Osteoblast (primary cell): ENCODE measurements at regions not wholly inside any gene's neighbourhood (a gene's known extent, or its start where the extent isn't known, plus 50 kb on each side); places are given as distances from the start of the nearest gene placed in this dataset.

Experiments used
- DNase-seq: peaks from one replicate; pipeline ENCODE4 v3.0.0; 2011; ENCODE audit warnings: low spot score, mixed read lengths; ENCODE audit not compliant: insufficient read length; ENCODE audit errors: missing footprints
- H2AFZ ChIP-seq: 2 replicates; pipeline ENCODE4 v1.6.0; 2011; ENCODE audit warnings: mild to moderate bottlenecking, low read length
- H3K27ac ChIP-seq: 2 replicates; pipeline ENCODE4 v1.5.1; 2011; ENCODE audit warnings: mild to moderate bottlenecking, low read depth, low read length, moderate library complexity
- H3K27me3 ChIP-seq: 2 replicates; pipeline ENCODE4 v1.6.0; 2012; ENCODE audit warnings: mild to moderate bottlenecking, control low read depth, inconsistent platforms, low read length, moderate library complexity; ENCODE audit not compliant: insufficient read depth
- H3K36me3 ChIP-seq: 2 replicates; pipeline ENCODE4 v1.5.1; 2011; ENCODE audit warnings: mild to moderate bottlenecking, low read length, control low read depth, moderate library complexity; ENCODE audit not compliant: insufficient read depth
- H3K4me1 ChIP-seq: 2 replicates; pipeline ENCODE4 v1.5.1; 2011; ENCODE audit warnings: mild to moderate bottlenecking, low read length, control low read depth, moderate library complexity; ENCODE audit not compliant: insufficient read depth
- H3K4me2 ChIP-seq: 2 replicates; pipeline ENCODE4 v1.6.0; 2011; ENCODE audit warnings: mild to moderate bottlenecking, low read length; ENCODE audit not compliant: insufficient read depth
- H3K4me3 ChIP-seq: fragments of 200-600 bp; sonication (generic); 3 replicates; pipeline ENCODE4 v1.5.1; 2012; ENCODE audit warnings: mild to moderate bottlenecking, low read length, inconsistent platforms; ENCODE audit not compliant: insufficient read depth
- H3K79me2 ChIP-seq: 2 replicates; pipeline ENCODE4 v1.6.0; 2012; ENCODE audit warnings: mild to moderate bottlenecking, low read length, control low read depth, inconsistent platforms; ENCODE audit not compliant: insufficient read depth
- H3K9me3 ChIP-seq: 2 replicates; pipeline ENCODE4 v1.5.1; 2011; ENCODE audit warnings: low read depth, low read length, control low read depth
- H4K20me1 ChIP-seq: 2 replicates; pipeline ENCODE4 v1.6.0; 2012; ENCODE audit warnings: mild to moderate bottlenecking, low read length, control low read depth; ENCODE audit not compliant: insufficient read depth
- CTCF ChIP-seq: IDR thresholded peaks from 2 replicates; pipeline ENCODE4 v1.5.1; 2011; ENCODE audit warnings: mild to moderate bottlenecking, low read depth, low read length, moderate library complexity; ENCODE audit errors: extremely low read depth

DNA sequence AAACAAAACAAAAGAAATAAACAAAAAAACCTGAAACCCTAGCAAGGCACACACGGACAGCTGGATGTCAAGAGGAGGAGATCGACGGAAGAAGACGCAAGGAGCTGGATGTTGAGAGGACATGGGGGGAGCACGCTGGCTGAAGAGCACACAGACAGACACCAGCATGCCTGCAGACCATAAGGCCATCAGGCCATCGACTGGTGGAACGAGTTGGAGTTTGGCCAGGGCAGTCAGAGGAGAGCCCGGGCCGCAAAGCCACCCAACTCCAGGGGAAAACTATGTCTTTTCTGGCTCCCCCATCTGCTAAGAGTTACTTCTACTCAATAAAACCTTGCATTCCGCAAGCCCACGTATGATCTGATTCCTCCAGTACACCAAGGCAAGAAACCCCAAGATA is 979.6 kb downstream of the PCDH17 start:
- no peaks in the 10 kb centered on the region for H3K27me3 ChIP-seq
- no peaks in the 10 kb centered on the region for H3K4me1 ChIP-seq
- no peak for DNase-seq
- H2AFZ ChIP-seq: no peak overlapping the region
- no peaks in the 10 kb centered on the region for H3K79me2 ChIP-seq
- no peak overlapping the region for H3K4me3 ChIP-seq
- no peak for TF ChIP-seq CTCF
- H3K9me3 ChIP-seq: peaks cover 2% of the 10 kb centered on the region
- no peaks in the 10 kb centered on the region for H3K36me3 ChIP-seq
- H3K27ac ChIP-seq: no peak overlapping the region
- no peak overlapping the region for H3K4me2 ChIP-seq
- no peaks in the 10 kb centered on the region for H4K20me1 ChIP-seq

- Histone ChIP-seq H4K20me1 (no peaks in the 10 kb centered on the region), H3K27ac (no peak overlapping the region), H3K9me3 (no peaks in the 10 kb centered on the region), H3K79me2 (no peaks in the 10 kb centered on the region), H3K4me2 (no peak overlapping the region), H3K27me3 (no peaks in the 10 kb centered on the region), H3K36me3 (no peaks in the 10 kb centered on the region), H3K4me1 (no peaks in the 10 kb centered on the region), H2AFZ (no peak overlapping the region), H3K4me3 (no peak overlapping the region)
- DNase-seq: no peak
- no peak for TF ChIP-seq CTCF
Observed at GRCh38 chr13:58617880-58618665, 986.5 kb downstream of the PCDH17 start.

- Histone ChIP-seq H3K4me1 (no peaks in the 10 kb centered on the region), H3K36me3 (no peaks in the 10 kb centered on the region), H2AFZ (no peak overlapping the region), H3K27me3 (no peaks in the 10 kb centered on the region), H3K9me3 (no peaks in the 10 kb centered on the region), H3K4me2 (no peak overlapping the region), H3K4me3 (no peak overlapping the region), H3K27ac (no peak overlapping the region), H4K20me1 (no peaks in the 10 kb centered on the region), H3K79me2 (no peaks in the 10 kb centered on the region)
- no peak for DNase-seq
- no peak for TF ChIP-seq CTCF
Observed at GRCh38 chr13:58619396-58620113, 988.0 kb downstream of the PCDH17 start.

DNA sequence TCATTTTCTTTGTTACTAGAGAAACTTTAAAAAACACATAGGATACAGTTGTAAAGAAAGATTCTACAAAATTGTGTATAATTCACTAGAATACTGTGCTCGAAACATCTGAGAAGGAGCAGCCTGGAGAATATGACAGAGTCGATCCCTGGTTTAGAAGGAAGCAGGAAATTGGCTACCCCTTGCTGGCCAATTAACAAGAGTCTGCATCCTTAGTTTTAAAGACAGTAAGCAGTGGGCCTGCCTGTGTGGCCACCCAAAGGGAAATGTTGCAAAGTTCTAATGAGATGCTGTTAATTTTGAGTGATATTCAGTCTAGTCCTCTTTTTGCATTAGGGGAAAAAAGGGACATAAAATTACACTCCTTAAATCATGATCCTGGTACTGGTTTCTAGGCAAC is 988.6 kb downstream of the PCDH17 start:
- H3K27me3 ChIP-seq: no peaks in the 10 kb centered on the region
- H4K20me1 ChIP-seq: no peaks in the 10 kb centered on the region
- H2AFZ ChIP-seq: no peak overlapping the region
- no peak overlapping the region for H3K4me3 ChIP-seq
- DNase-seq: no peak
- H3K9me3 ChIP-seq: no peaks in the 10 kb centered on the region
- no peak overlapping the region for H3K27ac ChIP-seq
- TF ChIP-seq CTCF: no peak
- H3K4me2 ChIP-seq: no peak overlapping the region
- no peaks in the 10 kb centered on the region for H3K4me1 ChIP-seq
- no peaks in the 10 kb centered on the region for H3K79me2 ChIP-seq
- H3K36me3 ChIP-seq: no peaks in the 10 kb centered on the region
